IMR-90 (cell line): ENCODE measurements at regions not wholly inside any gene's neighbourhood (a gene's known extent, or its start where the extent isn't known, plus 50 kb on each side); places are given as distances from the start of the nearest gene placed in this dataset.

Source experiments
- ATAC-seq: fragments of 200-7000 bp; cut with Tn5 transposase; 2 replicates; pipeline ENCODE4 v1.9.1; 2020; ENCODE audit warnings: low read depth, mild to moderate bottlenecking, moderate library complexity
- BruUV-seq: library from RNA; stranded (reverse); fragments of 400-500 nt; replicated peaks from 2 replicates; lab custom pipeline; 2021; lab: Mats Ljungman, UMichigan
- CTCF ChIA-PET: fragments of 300-600 bp; formaldehyde crosslinking; extraction: SDS; loops from one replicate; lab custom pipeline; 2021; ENCODE audit warnings: antibody characterized with exemption; lab: Yijun Ruan, JAX
- POLR2A ChIA-PET: fragments of 300-600 bp; sonication (Branson Sonifier 250); formaldehyde crosslinking; loops from one replicate; lab custom pipeline; 2022; ENCODE audit warnings: antibody characterized with exemption; ENCODE audit not compliant: unreplicated experiment; lab: Charles Lee
- DNase-seq: peaks from one replicate; pipeline ENCODE4 v3.0.0; 2013
- H2AFZ ChIP-seq: replicated peaks from 2 replicates; pipeline ENCODE3; 2013; ENCODE audit warnings: low read length, mild to moderate bottlenecking; ENCODE audit not compliant: poor library complexity
- H2AK5ac ChIP-seq: 2 replicates; pipeline ENCODE4 v1.6.1; 2013; ENCODE audit warnings: low read depth, low read length, inconsistent platforms
- H2AK9ac ChIP-seq: replicated peaks from 2 replicates; pipeline ENCODE3; 2013; ENCODE audit warnings: mild to moderate bottlenecking, low read depth, low read length, moderate library complexity; ENCODE audit not compliant: poor library complexity
- H2BK120ac ChIP-seq: 2 replicates; pipeline ENCODE4 v1.6.1; 2013; ENCODE audit warnings: low read depth, low read length, inconsistent platforms
- H2BK15ac ChIP-seq: 3 replicates; pipeline ENCODE4 v1.6.1; 2013; ENCODE audit warnings: low read depth, low read length, inconsistent platforms
- H2BK20ac ChIP-seq: 2 replicates; pipeline ENCODE4 v1.6.1; 2013; ENCODE audit warnings: low read depth, mild to moderate bottlenecking, inconsistent platforms, low read length, moderate library complexity
- H2BK5ac ChIP-seq: 2 replicates; pipeline ENCODE4 v1.6.1; 2013; ENCODE audit warnings: mild to moderate bottlenecking, low read depth, low read length, inconsistent platforms; ENCODE audit not compliant: poor library complexity, severe bottlenecking
- H3K14ac ChIP-seq: replicated peaks from 2 replicates; pipeline ENCODE4 v1.6.1; 2013; ENCODE audit warnings: low read depth, low read length, inconsistent platforms
- H3K18ac ChIP-seq: 2 replicates; pipeline ENCODE4 v1.6.1; 2013; ENCODE audit warnings: low read depth, low read length, control low read depth
- H3K23ac ChIP-seq: 2 replicates; pipeline ENCODE4 v1.6.1; 2013; ENCODE audit warnings: low read depth, low read length, inconsistent platforms
- H3K27ac ChIP-seq: 2 replicates; pipeline ENCODE4 v1.5.1; 2013; ENCODE audit warnings: mild to moderate bottlenecking, control low read depth, low read length; ENCODE audit not compliant: insufficient read depth
- H3K27me3 ChIP-seq: 2 replicates; pipeline ENCODE4 v1.6.1; 2013; ENCODE audit warnings: low read length; ENCODE audit not compliant: control insufficient read depth, insufficient read depth
- H3K36me3 ChIP-seq: 2 replicates; pipeline ENCODE4 v1.6.1; 2013; ENCODE audit warnings: low read length, mixed read lengths; ENCODE audit not compliant: control insufficient read depth, insufficient read depth
- H3K4ac ChIP-seq: 2 replicates; pipeline ENCODE4 v1.6.1; 2013; ENCODE audit warnings: low read depth, low read length, inconsistent platforms
- H3K4me1 ChIP-seq: 2 replicates; pipeline ENCODE4 v1.6.1; 2013; ENCODE audit warnings: low read length, mixed read lengths; ENCODE audit not compliant: control insufficient read depth, insufficient read depth
- H3K4me2 ChIP-seq: 2 replicates; pipeline ENCODE4 v1.6.1; 2013; ENCODE audit warnings: low read depth, mild to moderate bottlenecking, control low read depth, low read length, moderate library complexity
- H3K4me3 ChIP-seq: 2 replicates; pipeline ENCODE4 v1.5.1; 2013; ENCODE audit warnings: low read depth, mild to moderate bottlenecking, control low read depth, low read length, moderate library complexity; ENCODE audit not compliant: insufficient read depth
- H3K56ac ChIP-seq: 2 replicates; pipeline ENCODE4 v1.6.1; 2013; ENCODE audit warnings: low read length, inconsistent platforms; ENCODE audit not compliant: insufficient read depth; ENCODE audit errors: extremely low read depth
- H3K79me1 ChIP-seq, 2 experiments: 2 replicates each; pipeline ENCODE4 v1.6.1; 2013; ENCODE audit warnings: low read length in 2 of 2, inconsistent platforms in 1 of 2, low read depth in 1 of 2
- H3K9ac ChIP-seq: 2 replicates; pipeline ENCODE4 v1.6.1; 2013; ENCODE audit warnings: low read depth, low read length, control low read depth
- H3K9me1 ChIP-seq: 2 replicates; pipeline ENCODE4 v1.6.1; 2013; ENCODE audit warnings: low read length, inconsistent platforms; ENCODE audit not compliant: insufficient read depth
- H3K9me3 ChIP-seq: 2 replicates; pipeline ENCODE4 v1.6.1; 2013; ENCODE audit warnings: low read length; ENCODE audit not compliant: control insufficient read depth, insufficient read depth
- H4K20me1 ChIP-seq: 2 replicates; pipeline ENCODE4 v1.6.1; 2013; ENCODE audit warnings: low read length, inconsistent platforms; ENCODE audit not compliant: insufficient read depth
- H4K5ac ChIP-seq: 2 replicates; pipeline ENCODE4 v1.6.1; 2013; ENCODE audit warnings: mild to moderate bottlenecking, low read depth, low read length, control low read depth
- H4K8ac ChIP-seq, 2 experiments: 2 replicates each; pipeline ENCODE4 v1.6.1; 2013; ENCODE audit warnings: low read depth in 2 of 2, low read length in 2 of 2, control low read depth in 1 of 2, inconsistent platforms in 1 of 2
- H4K91ac ChIP-seq: 2 replicates; pipeline ENCODE4 v1.6.1; 2013; ENCODE audit warnings: low read depth, low read length, inconsistent platforms; ENCODE audit not compliant: insufficient read depth
- BHLHE40 ChIP-seq: fragments of 150-350 bp; IDR thresholded peaks from 2 replicates; pipeline ENCODE4 v1.6.1; 2016; ENCODE audit warnings: mild to moderate bottlenecking, low read depth, low read length
- FOS ChIP-seq: fragments of 150-350 bp; IDR thresholded peaks from 2 replicates; pipeline ENCODE4 v1.6.1; 2016; ENCODE audit warnings: low read depth, low read length
- MAZ ChIP-seq: IDR thresholded peaks from 2 replicates; pipeline ENCODE4 v1.6.1; 2012; ENCODE audit warnings: low read depth, mild to moderate bottlenecking, low read length, improper control_type of control experiment, moderate library complexity, borderline replicate concordance
- NFE2L2 ChIP-seq: fragments of 150-350 bp; IDR thresholded peaks from 2 replicates; pipeline ENCODE4 v1.6.1; 2016; ENCODE audit warnings: low read depth, mild to moderate bottlenecking, low read length
- POLR2A ChIP-seq: IDR thresholded peaks from 2 replicates; pipeline ENCODE4 v1.6.1; 2012; ENCODE audit warnings: mild to moderate bottlenecking, low read depth, low read length
- RCOR1 ChIP-seq: IDR thresholded peaks from 2 replicates; pipeline ENCODE4 v1.6.1; 2012; ENCODE audit warnings: mild to moderate bottlenecking, low read length, improper control_type of control experiment; ENCODE audit not compliant: insufficient replicate concordance
- SMC3 ChIP-seq: fragments of 150-350 bp; IDR thresholded peaks from 2 replicates; pipeline ENCODE4 v1.6.1; 2016; ENCODE audit warnings: low read depth, mild to moderate bottlenecking, antibody characterized with exemption, low read length, moderate library complexity
- WGBS, 2 experiments: methylation state at CpG; one replicate each; pipeline versions ENCODE4 v1.1.5 to v1.1.7; 2013; ENCODE audit warnings: missing lambda C conversion rate in 2 of 2; ENCODE audit not compliant: insufficient read length in 1 of 2; ENCODE audit errors: extremely low coverage in 2 of 2; 5-methylcytosine and 5-hydroxymethylcytosine counted together
- dilution Hi-C: fragments of 300-500 bp; cut with HindIII; formaldehyde crosslinking; loops from one replicate; pipeline ENCODE4 v1.14.3; 2018; ENCODE audit warnings: low sequenced_read_pairs; ENCODE audit not compliant: unreplicated experiment
- in situ Hi-C: fragments of 300-500 bp; cut with MboI; formaldehyde crosslinking; loops from 3 replicates; pipeline ENCODE4 v1.14.3; 2019; ENCODE audit warnings: low sequenced_read_pairs, inconsistent platforms, mixed read lengths
- intact Hi-C: fragments of 100-400 bp; cut with micrococcal nuclease; formaldehyde crosslinking; loops from 2 replicates; pipeline ENCODE4 v1.10.0; 2022
- TF ChIP-seq, protein P1 (sequence below): conservative IDR thresholded peaks from 2 replicates; pipeline ENCODE4 v1.5.1; 2012; ENCODE audit warnings: mild to moderate bottlenecking, low read depth, low read length, improper control_type of control experiment
- TF ChIP-seq, protein P2 (sequence below): fragments of 150-350 bp; IDR thresholded peaks from 2 replicates; pipeline ENCODE4 v1.6.1; 2017; ENCODE audit warnings: mild to moderate bottlenecking, antibody characterized with exemption, low read length, low read depth

DNA sequence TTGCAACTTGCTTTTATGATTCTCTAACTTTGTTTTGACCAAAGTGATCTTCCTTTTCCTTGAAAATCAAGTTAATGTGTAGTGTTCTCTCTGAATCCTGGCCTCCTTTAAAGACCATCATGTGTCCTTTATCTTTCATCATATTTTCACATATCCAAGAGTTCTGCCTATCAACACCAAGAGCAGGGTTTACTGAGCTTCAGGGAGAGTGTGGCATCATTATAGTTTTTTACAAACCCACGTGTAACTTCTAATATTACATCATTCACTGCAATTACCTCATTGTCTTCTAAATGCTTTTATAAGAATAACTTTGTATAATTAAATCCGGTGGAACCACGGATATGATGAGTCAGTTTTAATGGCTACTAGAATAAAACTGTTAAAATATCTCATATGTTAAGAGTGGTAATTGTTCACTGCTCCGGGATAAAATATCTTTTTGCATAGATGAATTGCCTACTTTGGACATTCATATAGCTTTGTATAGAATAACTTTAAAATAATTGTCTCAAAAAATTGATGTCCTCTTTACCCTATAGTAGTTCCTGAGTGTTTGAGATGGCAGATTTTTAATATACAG is 248.8 kb upstream of the GRM7 start:
- Histone ChIP-seq H2BK20ac (no peak overlapping the region), H3K14ac (no peak overlapping the region), H3K4me1 (no peaks in the 10 kb centered on the region), H4K20me1 (no peaks in the 10 kb centered on the region), H4K5ac (no peak overlapping the region), H3K9ac (no peak overlapping the region), H3K27ac (no peak overlapping the region), H3K79me1 (no peaks in the 10 kb centered on the region), H2AK9ac (no peak overlapping the region), H2AK5ac (no peak overlapping the region), H3K9me3 (no peaks in the 10 kb centered on the region), H3K23ac (no peak overlapping the region), H3K36me3 (no peaks in the 10 kb centered on the region), H3K27me3 (no peaks in the 10 kb centered on the region), H3K4ac (no peak overlapping the region), H4K8ac (no peak overlapping the region), H2BK120ac (no peak overlapping the region), H3K4me2 (no peak overlapping the region), H3K9me1 (no peaks in the 10 kb centered on the region), H2AFZ (no peak overlapping the region), H3K18ac (no peak overlapping the region), H2BK15ac (no peak overlapping the region), H2BK5ac (no peak overlapping the region), H3K56ac (no peak overlapping the region), H3K4me3 (no peak overlapping the region), H4K91ac (no peak overlapping the region)
- in situ Hi-C loops (no loop called here), intact Hi-C loops (no loop called here), dilution Hi-C loops (no loop called here)
- ATAC-seq (no peak), DNase-seq (no peak)
- TF ChIP-seq NFE2L2 (no peak), MAZ (no peak), FOS (no peak), SMC3 (no peak), POLR2A (no peak), RCOR1 (no peak), BHLHE40 (no peak)
- TF ChIP-seq, protein P1, sequence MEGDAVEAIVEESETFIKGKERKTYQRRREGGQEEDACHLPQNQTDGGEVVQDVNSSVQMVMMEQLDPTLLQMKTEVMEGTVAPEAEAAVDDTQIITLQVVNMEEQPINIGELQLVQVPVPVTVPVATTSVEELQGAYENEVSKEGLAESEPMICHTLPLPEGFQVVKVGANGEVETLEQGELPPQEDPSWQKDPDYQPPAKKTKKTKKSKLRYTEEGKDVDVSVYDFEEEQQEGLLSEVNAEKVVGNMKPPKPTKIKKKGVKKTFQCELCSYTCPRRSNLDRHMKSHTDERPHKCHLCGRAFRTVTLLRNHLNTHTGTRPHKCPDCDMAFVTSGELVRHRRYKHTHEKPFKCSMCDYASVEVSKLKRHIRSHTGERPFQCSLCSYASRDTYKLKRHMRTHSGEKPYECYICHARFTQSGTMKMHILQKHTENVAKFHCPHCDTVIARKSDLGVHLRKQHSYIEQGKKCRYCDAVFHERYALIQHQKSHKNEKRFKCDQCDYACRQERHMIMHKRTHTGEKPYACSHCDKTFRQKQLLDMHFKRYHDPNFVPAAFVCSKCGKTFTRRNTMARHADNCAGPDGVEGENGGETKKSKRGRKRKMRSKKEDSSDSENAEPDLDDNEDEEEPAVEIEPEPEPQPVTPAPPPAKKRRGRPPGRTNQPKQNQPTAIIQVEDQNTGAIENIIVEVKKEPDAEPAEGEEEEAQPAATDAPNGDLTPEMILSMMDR = no peak
- TF ChIP-seq, protein P2, sequence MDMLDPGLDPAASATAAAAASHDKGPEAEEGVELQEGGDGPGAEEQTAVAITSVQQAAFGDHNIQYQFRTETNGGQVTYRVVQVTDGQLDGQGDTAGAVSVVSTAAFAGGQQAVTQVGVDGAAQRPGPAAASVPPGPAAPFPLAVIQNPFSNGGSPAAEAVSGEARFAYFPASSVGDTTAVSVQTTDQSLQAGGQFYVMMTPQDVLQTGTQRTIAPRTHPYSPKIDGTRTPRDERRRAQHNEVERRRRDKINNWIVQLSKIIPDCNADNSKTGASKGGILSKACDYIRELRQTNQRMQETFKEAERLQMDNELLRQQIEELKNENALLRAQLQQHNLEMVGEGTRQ = no peak
- no CpG with 5 or more reads among the region's 4 CpGs for WGBS, 2 experiments
- ChIA-PET POLR2A (no interaction called here), CTCF (no interaction called here)
- BruUV-seq = no TSS peak
